ENCODE measurements at regions not wholly inside any gene's neighbourhood (a gene's known extent, or its start where the extent isn't known, plus 50 kb on each side); places are given as distances from the start of the nearest gene placed in this dataset.

DNA sequence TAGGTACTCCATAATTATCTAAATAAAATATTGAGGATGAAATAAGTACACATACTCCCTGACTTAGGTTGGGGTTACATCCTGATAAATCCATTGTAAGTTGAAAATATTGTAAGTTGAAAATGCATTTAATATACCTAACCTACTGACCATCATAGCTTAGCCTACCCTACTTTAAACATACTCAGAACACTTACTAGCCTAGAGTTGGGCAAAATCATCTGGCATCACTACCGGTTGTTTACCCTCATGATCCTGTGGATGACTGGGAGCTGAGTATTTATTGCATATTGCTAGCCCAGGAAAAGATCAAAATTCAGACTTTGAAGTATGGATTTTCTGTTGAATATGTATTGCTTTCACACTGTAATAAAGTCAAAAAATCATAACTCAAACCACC is 467.3 kb downstream of the C6orf118 start:
- Histone ChIP-seq H2AFZ (ENCODE audit: low read depth, low read length) (no peak overlapping the region), H3K9ac (ENCODE audit: low read length) (no peak overlapping the region), H3K36me3 (ENCODE audit: insufficient read depth, low read length) (no peaks in the 10 kb centered on the region), H3K27ac (ENCODE audit: low read depth, low read length) (no peak overlapping the region), H3K27me3 (ENCODE audit: insufficient read depth, low read length) (no peaks in the 10 kb centered on the region), H3K79me2 (ENCODE audit: insufficient read depth, low read length) (no peaks in the 10 kb centered on the region), H3K4me1 (ENCODE audit: insufficient read depth, low read length) (no peaks in the 10 kb centered on the region), H4K20me1 (ENCODE audit: insufficient read depth, low read length) (no peaks in the 10 kb centered on the region), H3K4me3 (ENCODE audit: insufficient read depth, low read depth, low read length) (no peak overlapping the region), H3K9me3 (ENCODE audit: insufficient read depth, low read depth, low read length) (no peaks in the 10 kb centered on the region), H3K4me2 (ENCODE audit: low read length) (no peak overlapping the region)
- Mint-ChIP-seq H3K36me3 (ENCODE audit: low read depth, unreplicated experiment) (no peaks in the 10 kb centered on the region), H3K4me1 (ENCODE audit: low read depth, unreplicated experiment) (no peaks in the 10 kb centered on the region), H3K27me3 (ENCODE audit: low read depth, unreplicated experiment) (no peaks in the 10 kb centered on the region), H3K4me3 (ENCODE audit: unreplicated experiment) (no peak overlapping the region), H3K9me3 (ENCODE audit: unreplicated experiment) (peaks cover 2% of the 10 kb centered on the region), H3K27ac (ENCODE audit: unreplicated experiment) (no peak overlapping the region)
- FAIRE-seq (no peak), DNase-seq (ENCODE audit: low read depth) (no peak)
- TF ChIP-seq, protein P1, sequence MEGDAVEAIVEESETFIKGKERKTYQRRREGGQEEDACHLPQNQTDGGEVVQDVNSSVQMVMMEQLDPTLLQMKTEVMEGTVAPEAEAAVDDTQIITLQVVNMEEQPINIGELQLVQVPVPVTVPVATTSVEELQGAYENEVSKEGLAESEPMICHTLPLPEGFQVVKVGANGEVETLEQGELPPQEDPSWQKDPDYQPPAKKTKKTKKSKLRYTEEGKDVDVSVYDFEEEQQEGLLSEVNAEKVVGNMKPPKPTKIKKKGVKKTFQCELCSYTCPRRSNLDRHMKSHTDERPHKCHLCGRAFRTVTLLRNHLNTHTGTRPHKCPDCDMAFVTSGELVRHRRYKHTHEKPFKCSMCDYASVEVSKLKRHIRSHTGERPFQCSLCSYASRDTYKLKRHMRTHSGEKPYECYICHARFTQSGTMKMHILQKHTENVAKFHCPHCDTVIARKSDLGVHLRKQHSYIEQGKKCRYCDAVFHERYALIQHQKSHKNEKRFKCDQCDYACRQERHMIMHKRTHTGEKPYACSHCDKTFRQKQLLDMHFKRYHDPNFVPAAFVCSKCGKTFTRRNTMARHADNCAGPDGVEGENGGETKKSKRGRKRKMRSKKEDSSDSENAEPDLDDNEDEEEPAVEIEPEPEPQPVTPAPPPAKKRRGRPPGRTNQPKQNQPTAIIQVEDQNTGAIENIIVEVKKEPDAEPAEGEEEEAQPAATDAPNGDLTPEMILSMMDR (IDR thresholded peaks at IDR 0.05; ENCODE audit: insufficient read depth, low read depth, low read length) = no peak
- TF ChIP-seq EZH2 (IDR thresholded peaks at IDR 0.05; ENCODE audit: insufficient read depth, low read length) = no peak

DNA sequence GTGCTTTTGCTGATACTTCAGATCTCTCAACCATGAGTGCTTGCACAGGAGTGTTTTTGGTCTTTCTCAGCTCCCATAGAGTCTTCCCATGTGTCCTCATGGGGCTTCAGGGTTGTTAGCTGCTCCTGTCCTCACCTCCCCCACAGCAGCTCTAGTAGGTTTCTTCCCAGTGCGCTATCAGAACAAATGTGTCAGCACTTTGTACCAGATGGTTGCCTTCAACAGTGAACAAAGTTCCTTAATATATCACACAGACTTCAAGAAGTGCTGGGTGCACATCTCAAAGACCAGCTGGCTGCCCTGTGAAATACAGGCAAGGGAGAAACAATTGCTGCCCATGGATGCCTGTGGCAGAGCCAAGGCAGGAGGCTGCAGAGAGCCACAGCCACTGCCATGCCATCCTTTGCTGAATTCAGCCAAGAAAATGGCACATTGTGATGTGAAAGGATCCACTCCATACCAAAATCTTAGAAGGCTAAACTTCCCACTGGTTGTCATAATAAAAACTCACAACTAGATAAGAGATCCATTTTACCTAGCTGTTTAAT is 471.3 kb downstream of the C6orf118 start:
- Histone ChIP-seq H3K4me1 (ENCODE audit: insufficient read depth, low read length) (no peaks in the 10 kb centered on the region), H3K9ac (ENCODE audit: low read length) (no peak overlapping the region), H3K4me2 (ENCODE audit: low read length) (no peak overlapping the region), H2AFZ (ENCODE audit: low read depth, low read length) (no peak overlapping the region), H3K27ac (ENCODE audit: low read depth, low read length) (no peak overlapping the region), H3K27me3 (ENCODE audit: insufficient read depth, low read length) (no peaks in the 10 kb centered on the region), H4K20me1 (ENCODE audit: insufficient read depth, low read length) (no peaks in the 10 kb centered on the region), H3K9me3 (ENCODE audit: insufficient read depth, low read depth, low read length) (no peaks in the 10 kb centered on the region), H3K4me3 (ENCODE audit: insufficient read depth, low read depth, low read length) (no peak overlapping the region), H3K79me2 (ENCODE audit: insufficient read depth, low read length) (no peaks in the 10 kb centered on the region), H3K36me3 (ENCODE audit: insufficient read depth, low read length) (no peaks in the 10 kb centered on the region)
- H3K27me3 Mint-ChIP-seq (ENCODE audit: low read depth, unreplicated experiment) = no peaks in the 10 kb centered on the region
- DNase-seq (ENCODE audit: low read depth) = no peak
- H3K9me3 Mint-ChIP-seq (ENCODE audit: unreplicated experiment) = peaks cover 2% of the 10 kb centered on the region
- FAIRE-seq = no peak
- H3K27ac Mint-ChIP-seq (ENCODE audit: unreplicated experiment) = no peak overlapping the region
- no peaks in the 10 kb centered on the region for H3K36me3 Mint-ChIP-seq (ENCODE audit: low read depth, unreplicated experiment)
- H3K4me3 Mint-ChIP-seq (ENCODE audit: unreplicated experiment) = no peak overlapping the region
- TF ChIP-seq, protein P1 (IDR thresholded peaks at IDR 0.05; ENCODE audit: insufficient read depth, low read depth, low read length) = no peak
- no peak for TF ChIP-seq EZH2 (IDR thresholded peaks at IDR 0.05; ENCODE audit: insufficient read depth, low read length)
- no peaks in the 10 kb centered on the region for H3K4me1 Mint-ChIP-seq (ENCODE audit: low read depth, unreplicated experiment)

DNA sequence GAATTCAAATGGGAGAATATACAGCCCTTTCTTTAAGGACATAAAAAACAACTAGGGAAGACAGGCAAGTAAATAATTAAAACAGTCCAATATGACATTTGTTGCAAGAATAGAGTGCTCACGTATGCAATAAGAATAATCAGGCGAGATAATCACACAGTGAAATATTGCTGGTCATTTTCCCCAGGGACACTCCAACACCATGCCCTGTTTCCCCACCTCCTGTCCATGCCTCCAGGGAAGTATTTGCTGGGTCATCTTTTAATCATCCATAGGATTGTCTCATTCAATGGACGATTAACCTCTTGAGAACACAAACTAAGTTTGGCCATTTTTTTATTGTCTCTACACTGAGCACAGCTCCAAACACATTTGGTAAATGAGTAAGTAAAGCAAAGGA is 472.9 kb downstream of the C6orf118 start:
- Mint-ChIP-seq H3K27ac (ENCODE audit: unreplicated experiment) (no peak overlapping the region), H3K4me3 (ENCODE audit: unreplicated experiment) (no peak overlapping the region), H3K9me3 (ENCODE audit: unreplicated experiment) (peaks cover 2% of the 10 kb centered on the region), H3K27me3 (ENCODE audit: low read depth, unreplicated experiment) (no peaks in the 10 kb centered on the region), H3K36me3 (ENCODE audit: low read depth, unreplicated experiment) (no peaks in the 10 kb centered on the region), H3K4me1 (ENCODE audit: low read depth, unreplicated experiment) (no peaks in the 10 kb centered on the region)
- TF ChIP-seq, protein P1 (IDR thresholded peaks at IDR 0.05; ENCODE audit: insufficient read depth, low read depth, low read length) = no peak
- TF ChIP-seq EZH2 (IDR thresholded peaks at IDR 0.05; ENCODE audit: insufficient read depth, low read length) = no peak
- FAIRE-seq (no peak), DNase-seq (ENCODE audit: low read depth) (no peak)
- no peaks in the 10 kb centered on the region for H3K79me2 ChIP-seq (ENCODE audit: insufficient read depth, low read length)
- H3K36me3 ChIP-seq (ENCODE audit: insufficient read depth, low read length) = no peaks in the 10 kb centered on the region
- no peaks in the 10 kb centered on the region for H4K20me1 ChIP-seq (ENCODE audit: insufficient read depth, low read length)
- no peaks in the 10 kb centered on the region for H3K4me1 ChIP-seq (ENCODE audit: insufficient read depth, low read length)
- H3K9me3 ChIP-seq (ENCODE audit: insufficient read depth, low read depth, low read length) = no peaks in the 10 kb centered on the region
- no peak overlapping the region for H3K4me2 ChIP-seq (ENCODE audit: low read length)
- no peak overlapping the region for H3K27ac ChIP-seq (ENCODE audit: low read depth, low read length)
- no peak overlapping the region for H2AFZ ChIP-seq (ENCODE audit: low read depth, low read length)
- no peak overlapping the region for H3K9ac ChIP-seq (ENCODE audit: low read length)
- no peak overlapping the region for H3K4me3 ChIP-seq (ENCODE audit: insufficient read depth, low read depth, low read length)
- H3K27me3 ChIP-seq (ENCODE audit: insufficient read depth, low read length) = no peaks in the 10 kb centered on the region
